Left forelimb (tissue), 1 donor: ENCODE measurements at regions not wholly inside any gene's neighbourhood (a gene's known extent, or its start where the extent isn't known, plus 50 kb on each side); places are given as distances from the start of the nearest gene placed in this dataset.

Source experiments
- DNase-seq: peaks from one replicate; pipeline ENCODE4 v3.0.0-alpha.2; 2018; ENCODE audit warnings: low spot score

GRCh38 chr16:87131996-87132345 is 185.2 kb downstream of the C16orf95 start:
- no peak for DNase-seq

DNA sequence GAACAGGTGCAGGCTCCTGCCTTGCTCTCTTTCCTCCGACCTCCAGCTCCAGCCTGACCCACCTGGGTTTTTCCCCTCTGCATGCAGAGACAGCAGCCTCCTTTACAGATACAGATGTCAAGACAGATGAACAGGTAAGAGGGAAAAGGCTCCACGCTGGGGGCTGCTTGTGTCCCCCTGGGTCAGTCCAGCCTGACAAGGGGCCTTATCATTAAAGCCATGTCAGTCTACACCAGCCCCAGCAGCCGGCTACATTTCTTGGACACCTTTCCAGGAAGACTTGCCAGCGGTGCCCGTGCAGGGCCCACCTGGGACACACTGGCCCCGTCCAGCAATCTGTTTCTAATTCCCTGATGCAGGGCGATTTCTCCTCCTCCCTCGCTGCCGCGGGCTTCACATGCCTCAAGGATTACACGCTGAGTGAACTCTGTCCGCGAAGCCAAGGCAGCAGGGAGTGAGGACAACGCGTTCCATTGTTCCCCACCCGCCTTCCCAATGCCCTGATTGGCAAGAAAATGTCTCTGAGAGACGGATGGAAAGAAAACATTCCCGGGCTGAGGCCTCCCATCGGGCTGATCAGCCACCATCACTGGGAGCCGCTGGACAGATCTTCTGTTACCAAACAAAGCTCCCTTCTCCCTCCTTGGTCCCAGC is 184.7 kb downstream of the C16orf95 start:
- no peak for DNase-seq

- DNase-seq: no peak
Measured at GRCh38 chr16:87133112-87133850, 183.9 kb downstream of the C16orf95 start.

GRCh38 chr16:87133966-87134627 is 183.1 kb downstream of the C16orf95 start:
- DNase-seq: no peak

DNA sequence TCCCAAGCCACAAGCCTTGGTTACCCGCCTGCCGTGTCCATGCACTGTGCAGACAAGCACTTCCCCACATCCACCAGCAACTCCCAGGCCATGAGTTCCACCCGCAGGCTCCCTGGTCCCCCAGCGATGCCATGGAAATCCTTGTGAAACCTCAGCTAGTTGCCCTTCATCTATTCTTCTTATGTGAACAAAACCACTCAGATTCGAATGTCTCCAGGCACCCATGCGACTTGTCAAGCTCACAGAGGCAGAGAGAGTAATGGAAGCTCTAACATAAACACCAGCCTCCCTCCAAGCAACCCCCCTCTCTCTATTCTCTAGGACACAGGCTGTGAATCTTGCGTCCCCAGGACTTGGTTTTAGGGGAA is 182.6 kb downstream of the C16orf95 start:
- no peak for DNase-seq

DNA sequence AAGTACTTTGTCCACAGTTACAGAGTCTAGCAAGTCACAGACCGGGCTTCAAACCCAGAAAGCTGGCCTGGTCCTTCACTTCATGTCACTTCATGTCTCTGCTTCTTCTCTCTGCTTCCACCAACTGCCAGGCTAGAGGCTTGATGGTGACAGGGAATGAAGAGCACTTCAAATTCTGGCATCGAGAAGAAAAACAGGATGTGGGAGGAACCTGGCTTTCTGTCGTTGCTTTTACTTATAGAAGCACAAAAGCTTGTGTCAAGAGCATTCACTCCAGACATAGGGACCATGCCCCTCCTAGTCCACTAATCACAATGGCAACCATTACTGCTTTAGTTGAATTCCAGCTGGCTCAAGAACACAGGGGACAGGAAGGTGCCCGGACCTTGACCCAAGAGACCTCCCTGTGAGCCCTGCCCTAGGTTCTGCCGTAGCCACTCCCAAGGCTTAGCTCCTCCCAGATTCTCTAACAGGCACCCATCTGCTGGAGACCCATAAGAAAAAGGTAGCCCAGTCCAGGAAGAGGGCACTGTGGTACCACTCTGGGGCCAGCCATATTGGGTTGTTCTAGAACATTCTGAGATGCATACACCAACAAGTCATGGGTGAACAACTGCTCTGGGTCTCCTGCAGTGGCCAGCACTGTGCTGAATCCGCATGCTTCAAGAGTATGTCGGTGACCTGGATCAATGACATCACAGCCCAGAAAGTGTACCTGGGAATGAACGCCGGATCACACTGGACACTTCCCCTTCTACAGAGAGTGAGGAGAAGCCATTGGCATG is 181.8 kb downstream of the C16orf95 start:
- DNase-seq: no peak

GRCh38 chr16:87138316-87138715 is 178.9 kb downstream of the C16orf95 start:
- DNase-seq: no peak

DNA sequence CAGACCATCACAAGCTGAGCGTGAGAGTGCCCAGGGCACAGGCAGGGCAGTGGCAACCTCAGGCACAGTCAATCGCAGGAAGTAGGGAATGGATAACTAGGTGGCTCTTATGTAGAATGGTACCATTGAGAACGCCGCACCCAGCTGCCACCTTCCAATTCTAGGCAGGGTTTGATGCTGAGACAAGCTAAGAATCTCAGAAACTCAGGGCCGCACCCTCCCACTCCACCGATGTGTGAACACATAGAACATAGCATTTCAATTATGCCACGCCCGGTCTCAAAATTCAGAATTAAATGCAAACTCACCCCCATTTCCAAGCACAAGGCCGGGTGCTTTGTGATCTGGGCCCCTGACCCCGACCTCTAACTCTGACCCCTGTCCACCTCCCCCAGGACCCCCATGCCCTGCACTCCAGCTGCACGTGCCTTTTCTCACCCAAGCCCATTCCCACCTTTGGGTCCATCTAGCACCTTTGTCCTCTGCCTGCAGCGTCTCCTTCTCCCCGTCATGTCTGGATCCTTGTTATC is 178.4 kb downstream of the C16orf95 start:
- DNase-seq: no peak

GRCh38 chr16:87140211-87141200 is 176.7 kb downstream of the C16orf95 start:
- no peak for DNase-seq

DNA sequence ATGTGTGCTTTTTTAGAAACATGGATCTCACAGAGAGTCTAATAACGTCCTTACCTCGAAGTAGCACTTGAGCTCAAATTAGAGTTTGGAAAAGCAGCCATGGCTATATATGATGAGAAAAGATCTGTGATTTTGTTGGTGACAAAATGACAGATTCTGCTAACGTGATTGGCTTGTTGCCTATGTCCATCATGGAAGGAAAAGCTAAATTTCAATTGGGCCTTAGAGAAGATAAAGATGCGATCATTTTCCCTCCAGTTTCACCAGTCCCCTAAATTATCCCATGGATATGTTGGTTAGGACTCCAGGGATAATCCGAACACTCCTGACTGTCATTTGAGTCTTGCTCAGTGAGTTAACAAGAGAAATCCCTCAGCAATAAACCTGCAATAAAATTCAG is 175.8 kb downstream of the C16orf95 start:
- DNase-seq: no peak

DNA sequence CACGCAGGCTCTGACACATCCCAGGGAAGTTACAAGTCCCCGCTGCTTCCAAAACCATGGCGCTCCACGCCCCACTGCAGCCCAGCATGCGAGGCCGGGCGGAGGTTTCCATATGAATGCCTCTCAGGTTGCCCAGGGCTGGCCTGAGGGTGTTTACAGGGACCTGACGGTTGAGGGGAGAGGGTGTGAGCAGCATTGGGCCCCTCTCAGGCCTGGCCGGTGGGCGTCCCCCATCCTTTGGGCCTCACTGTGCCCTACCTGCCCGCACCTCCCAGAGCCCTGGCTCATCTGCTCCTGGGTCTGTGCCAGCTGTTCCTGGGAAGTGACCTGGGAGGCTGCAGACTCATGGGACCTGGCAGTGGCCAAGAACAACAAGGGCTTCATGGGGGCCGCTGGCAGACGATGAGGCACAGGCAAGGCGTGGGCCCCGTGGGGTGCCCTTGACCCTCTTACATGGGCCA is 173.5 kb downstream of the C16orf95 start:
- no peak for DNase-seq

GRCh38 chr16:87144232-87144631 is 173.0 kb downstream of the C16orf95 start:
- no peak for DNase-seq

DNA sequence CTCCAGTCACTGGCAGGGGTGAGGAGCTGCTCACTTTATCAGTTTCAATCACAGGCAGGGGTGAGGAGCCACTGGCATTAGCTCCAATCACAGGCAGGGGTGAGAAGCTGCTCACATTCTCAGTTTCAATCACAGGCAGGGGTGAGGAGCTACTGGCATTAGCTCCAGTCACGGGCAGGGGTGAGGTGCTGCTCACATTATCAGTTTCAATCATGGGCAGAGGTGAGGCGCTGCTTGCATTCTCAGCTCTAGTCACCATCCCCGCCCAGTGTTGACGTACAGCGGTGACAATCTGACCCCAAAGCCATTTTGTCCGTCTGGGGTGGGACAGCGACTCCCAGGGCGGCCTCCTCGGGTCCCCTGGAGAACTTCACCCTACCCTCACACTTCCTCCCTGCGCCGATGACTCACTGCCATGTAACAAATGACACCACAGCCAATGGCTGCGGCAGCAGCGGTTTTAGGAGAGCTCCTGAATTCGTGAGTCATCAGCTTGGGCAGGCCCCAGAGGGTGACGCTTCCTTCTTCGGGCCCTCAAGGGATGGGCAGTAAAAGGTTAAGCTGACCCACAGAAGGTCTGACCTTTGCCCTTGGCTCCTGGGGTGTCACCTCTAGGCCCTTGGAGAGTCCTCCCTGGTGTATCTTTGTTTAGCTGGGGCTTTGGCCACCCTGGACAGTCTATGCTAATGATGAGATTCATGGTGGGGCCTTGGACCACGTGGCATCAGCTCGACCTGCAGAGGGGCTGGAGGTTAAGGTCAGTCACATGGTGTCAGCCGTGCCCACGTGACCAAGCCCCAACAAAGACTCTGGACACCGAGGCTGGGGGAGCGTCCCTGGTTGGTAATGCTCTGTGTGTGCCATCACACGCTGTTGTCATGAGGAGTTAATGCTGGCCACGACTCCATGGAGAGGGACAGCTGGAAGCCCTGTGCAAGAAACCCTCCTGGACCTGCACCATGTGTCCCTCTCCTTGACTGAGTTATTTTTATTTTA is 171.7 kb downstream of the C16orf95 start:
- no peak for DNase-seq

- DNase-seq: no peak
Measured at GRCh38 chr16:87146676-87147075, 170.5 kb downstream of the C16orf95 start.

DNA sequence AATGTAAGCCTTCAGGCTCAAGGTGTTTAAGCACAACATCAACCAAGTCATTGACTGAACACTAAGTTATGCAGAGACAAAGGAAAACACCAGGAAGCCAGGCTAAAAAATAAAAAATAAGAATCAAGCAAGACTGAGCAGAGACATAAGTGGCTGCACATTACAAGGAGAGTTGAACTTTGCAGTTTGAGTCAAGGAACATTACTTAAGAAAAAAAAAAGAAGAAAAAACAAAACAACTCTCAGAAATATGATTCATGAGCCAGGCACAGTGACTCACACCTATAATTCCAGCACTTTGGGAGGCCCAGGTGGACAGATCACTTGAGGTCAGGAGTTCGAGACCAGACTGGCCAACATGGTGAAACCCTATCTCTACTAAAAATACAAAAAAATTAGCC is 168.1 kb downstream of the C16orf95 start:
- DNase-seq: no peak

GRCh38 chr16:87150262-87150661 is 166.9 kb downstream of the C16orf95 start:
- no peak for DNase-seq

GRCh38 chr16:87150681-87151280 is 166.4 kb downstream of the C16orf95 start:
- DNase-seq: no peak

GRCh38 chr16:87152221-87152755 is 164.9 kb downstream of the C16orf95 start:
- DNase-seq: no peak

- DNase-seq: no peak
Measured at GRCh38 chr16:87153326-87153725, 163.9 kb downstream of the C16orf95 start.
